OCI-LY1 (cell line): ENCODE measurements at regions not wholly inside any gene's neighbourhood (a gene's known extent, or its start where the extent isn't known, plus 50 kb on each side); places are given as distances from the start of the nearest gene placed in this dataset.

ENCODE experiments used
- H2AFZ ChIP-seq: fragments of 200-600 bp; sonication (generic), shearing (Covaris generic); 2 replicates; pipeline ENCODE4 v1.6.0; 2014; ENCODE audit warnings: antibody characterized with exemption, mild to moderate bottlenecking, low read length
- H3F3A ChIP-seq: fragments of 200-600 bp; sonication (generic), shearing (Covaris generic); 2 replicates; pipeline ENCODE4 v1.6.0; 2014; ENCODE audit warnings: mild to moderate bottlenecking, antibody characterized with exemption, low read length, moderate library complexity; ENCODE audit not compliant: insufficient read depth
- H3K27ac ChIP-seq: fragments of 200-600 bp; sonication (generic); 2 replicates; pipeline ENCODE4 v1.5.1; 2014; ENCODE audit warnings: low read length, mixed run types, mild to moderate bottlenecking, low read depth; ENCODE audit not compliant: poor library complexity, severe bottlenecking
- H3K27me3 ChIP-seq: fragments of 200-600 bp; sonication (generic); 2 replicates; pipeline ENCODE4 v1.6.0; 2014; ENCODE audit warnings: antibody characterized with exemption, mild to moderate bottlenecking, low read length, moderate library complexity; ENCODE audit not compliant: insufficient read depth
- H3K36me3 ChIP-seq: fragments of 200-600 bp; sonication (generic); 2 replicates; pipeline ENCODE4 v1.6.1; 2014; ENCODE audit warnings: mild to moderate bottlenecking, antibody characterized with exemption, low read length, moderate library complexity, mixed read lengths; ENCODE audit not compliant: insufficient read depth
- H3K4me1 ChIP-seq: fragments of 200-600 bp; sonication (generic); 2 replicates; pipeline ENCODE4 v1.5.1; 2014; ENCODE audit warnings: mild to moderate bottlenecking, low read length, moderate library complexity; ENCODE audit not compliant: insufficient read depth, severe bottlenecking
- H3K4me2 ChIP-seq: fragments of 200-600 bp; sonication (generic), shearing (Covaris generic); 2 replicates; pipeline ENCODE4 v1.6.1; 2014; ENCODE audit warnings: low read length
- H3K4me3 ChIP-seq: fragments of 200-600 bp; sonication (generic); 2 replicates; pipeline ENCODE4 v1.5.1; 2014; ENCODE audit warnings: low read length, low read depth, mild to moderate bottlenecking, mixed read lengths; ENCODE audit not compliant: poor library complexity, severe bottlenecking
- H3K79me2 ChIP-seq: fragments of 200-600 bp; shearing (Covaris generic); 2 replicates; pipeline ENCODE4 v1.6.1; 2016; ENCODE audit warnings: mixed run types, low read length, mixed read lengths; ENCODE audit not compliant: insufficient read depth
- H3K9ac ChIP-seq: fragments of 200-600 bp; sonication (generic), shearing (Covaris generic); 2 replicates; pipeline ENCODE4 v1.6.1; 2014; ENCODE audit warnings: mild to moderate bottlenecking, low read length, mixed read lengths
- H3K9me2 ChIP-seq: fragments of 200-600 bp; sonication (generic), shearing (Covaris generic); 2 replicates; pipeline ENCODE4 v1.6.1; 2014; ENCODE audit warnings: low read depth, mild to moderate bottlenecking, low read length, mixed read lengths
- H3K9me3 ChIP-seq: fragments of 200-600 bp; shearing (Covaris generic); 2 replicates; pipeline ENCODE4 v1.6.1; 2014; ENCODE audit warnings: low read length, mixed read lengths
- H4K20me1 ChIP-seq: fragments of 200-600 bp; sonication (generic), shearing (Covaris generic); 2 replicates; pipeline ENCODE4 v1.6.0; 2016; ENCODE audit warnings: mild to moderate bottlenecking, low read length; ENCODE audit not compliant: insufficient read depth
- EZH2 ChIP-seq: fragments of 200-600 bp; sonication (generic), shearing (Covaris generic); IDR thresholded peaks from 2 replicates; pipeline ENCODE4 v1.8.0; 2017; ENCODE audit warnings: borderline replicate concordance, mixed run types, mild to moderate bottlenecking, antibody characterized with exemption, low read length, moderate library complexity, mixed read lengths
- TF ChIP-seq, protein P1 (sequence below): fragments of 200-600 bp; sonication (generic), shearing (Covaris generic); IDR thresholded peaks from 2 replicates; pipeline ENCODE4 v1.5.1; 2017; ENCODE audit warnings: mild to moderate bottlenecking, antibody characterized with exemption, low read length, moderate library complexity, mixed read lengths

DNA sequence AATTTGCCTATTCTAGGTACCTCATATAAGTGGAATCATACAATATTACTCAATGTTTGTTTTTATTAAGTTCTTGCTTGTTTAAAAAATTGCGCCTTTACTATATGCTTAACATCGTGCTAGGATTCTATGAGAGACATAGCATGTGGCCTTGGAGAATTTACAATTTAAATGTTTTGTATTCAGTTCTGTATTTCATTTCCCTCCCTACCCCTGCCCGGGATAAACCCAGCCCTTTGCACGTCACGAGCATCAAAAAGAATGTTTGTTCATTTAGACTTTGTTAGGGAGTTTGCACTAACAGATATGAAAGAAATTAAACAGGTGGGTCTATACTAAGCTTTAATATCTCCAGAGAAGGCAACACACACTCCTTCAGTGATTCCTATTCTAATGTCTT is 75.7 kb downstream of the C18orf54 start:
- no peak overlapping the region for H3K4me2 ChIP-seq

DNA sequence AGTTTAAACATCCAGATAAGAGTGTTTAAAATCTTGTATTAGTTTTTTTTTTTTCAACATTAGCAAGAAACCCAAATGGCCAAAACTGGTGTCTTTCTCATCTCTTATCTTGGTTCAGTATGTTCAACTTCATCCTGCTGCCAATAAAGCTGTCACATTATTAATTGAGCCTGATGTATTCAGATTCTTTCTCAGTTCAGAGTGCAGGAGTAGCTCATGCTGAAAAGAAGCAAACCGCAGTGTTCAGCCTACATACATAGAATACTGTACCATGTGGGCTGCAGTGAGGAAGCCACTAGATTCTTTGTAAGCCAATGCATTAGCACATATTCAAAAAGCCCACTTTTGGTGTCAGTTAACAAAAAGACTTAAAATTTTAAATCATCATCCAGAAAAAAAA is 76.2 kb downstream of the C18orf54 start:
- no peaks in the 10 kb centered on the region for H3K9me3 ChIP-seq
- no peaks in the 10 kb centered on the region for H4K20me1 ChIP-seq
- H3K9me2 ChIP-seq: no peaks in the 10 kb centered on the region
- H3K9ac ChIP-seq: no peak overlapping the region
- no peaks in the 10 kb centered on the region for H3F3A ChIP-seq
- H3K27ac ChIP-seq: no peak overlapping the region
- no peaks in the 10 kb centered on the region for H3K27me3 ChIP-seq
- H3K4me3 ChIP-seq: no peak overlapping the region
- no peak overlapping the region for H2AFZ ChIP-seq
- no peaks in the 10 kb centered on the region for H3K36me3 ChIP-seq
- no peaks in the 10 kb centered on the region for H3K79me2 ChIP-seq
- H3K4me1 ChIP-seq: no peaks in the 10 kb centered on the region
- no peak overlapping the region for H3K4me2 ChIP-seq
- TF ChIP-seq EZH2: no peak
- TF ChIP-seq, protein P1, sequence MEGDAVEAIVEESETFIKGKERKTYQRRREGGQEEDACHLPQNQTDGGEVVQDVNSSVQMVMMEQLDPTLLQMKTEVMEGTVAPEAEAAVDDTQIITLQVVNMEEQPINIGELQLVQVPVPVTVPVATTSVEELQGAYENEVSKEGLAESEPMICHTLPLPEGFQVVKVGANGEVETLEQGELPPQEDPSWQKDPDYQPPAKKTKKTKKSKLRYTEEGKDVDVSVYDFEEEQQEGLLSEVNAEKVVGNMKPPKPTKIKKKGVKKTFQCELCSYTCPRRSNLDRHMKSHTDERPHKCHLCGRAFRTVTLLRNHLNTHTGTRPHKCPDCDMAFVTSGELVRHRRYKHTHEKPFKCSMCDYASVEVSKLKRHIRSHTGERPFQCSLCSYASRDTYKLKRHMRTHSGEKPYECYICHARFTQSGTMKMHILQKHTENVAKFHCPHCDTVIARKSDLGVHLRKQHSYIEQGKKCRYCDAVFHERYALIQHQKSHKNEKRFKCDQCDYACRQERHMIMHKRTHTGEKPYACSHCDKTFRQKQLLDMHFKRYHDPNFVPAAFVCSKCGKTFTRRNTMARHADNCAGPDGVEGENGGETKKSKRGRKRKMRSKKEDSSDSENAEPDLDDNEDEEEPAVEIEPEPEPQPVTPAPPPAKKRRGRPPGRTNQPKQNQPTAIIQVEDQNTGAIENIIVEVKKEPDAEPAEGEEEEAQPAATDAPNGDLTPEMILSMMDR: no peak

More for the DNA sequence above, 75.7 kb downstream of the C18orf54 start:
- H3K36me3 ChIP-seq: no peaks in the 10 kb centered on the region
- no peaks in the 10 kb centered on the region for H3F3A ChIP-seq
- no peaks in the 10 kb centered on the region for H3K9me3 ChIP-seq
- no peak overlapping the region for H3K9ac ChIP-seq
- H3K4me3 ChIP-seq: no peak overlapping the region
- H4K20me1 ChIP-seq: no peaks in the 10 kb centered on the region
- no peaks in the 10 kb centered on the region for H3K79me2 ChIP-seq
- no peak for TF ChIP-seq EZH2
- TF ChIP-seq, protein P1: no peak
- H2AFZ ChIP-seq: no peak overlapping the region
- H3K27me3 ChIP-seq: no peaks in the 10 kb centered on the region
- H3K9me2 ChIP-seq: no peaks in the 10 kb centered on the region
- H3K4me1 ChIP-seq: no peaks in the 10 kb centered on the region
- no peak overlapping the region for H3K27ac ChIP-seq

DNA sequence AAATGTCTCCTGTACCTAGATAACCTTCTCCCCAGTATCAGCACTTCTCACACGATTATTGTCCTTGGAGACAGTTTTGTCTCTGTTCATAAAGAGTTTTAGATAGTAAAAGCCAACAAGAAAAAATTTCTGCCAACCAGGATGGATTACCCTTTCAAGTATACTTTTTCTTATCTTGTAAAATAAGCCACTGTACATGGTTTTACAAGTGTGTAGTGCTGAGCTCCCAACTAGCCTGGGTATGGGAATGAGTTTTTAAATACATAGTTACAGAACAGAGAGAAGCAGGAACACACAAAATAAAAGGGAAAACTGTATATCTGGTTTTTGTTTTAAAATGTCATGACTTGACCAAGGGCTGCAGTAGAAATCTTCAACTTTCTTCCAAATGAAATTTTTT is 76.7 kb downstream of the C18orf54 start:
- Histone ChIP-seq H3K27ac (no peak overlapping the region), H3F3A (no peaks in the 10 kb centered on the region), H4K20me1 (no peaks in the 10 kb centered on the region), H3K36me3 (no peaks in the 10 kb centered on the region), H3K4me2 (no peak overlapping the region), H3K9ac (no peak overlapping the region), H3K9me2 (no peaks in the 10 kb centered on the region), H3K27me3 (no peaks in the 10 kb centered on the region), H3K4me1 (no peaks in the 10 kb centered on the region), H3K79me2 (no peaks in the 10 kb centered on the region), H3K4me3 (no peak overlapping the region), H2AFZ (no peak overlapping the region), H3K9me3 (no peaks in the 10 kb centered on the region)
- no peak for TF ChIP-seq EZH2

DNA sequence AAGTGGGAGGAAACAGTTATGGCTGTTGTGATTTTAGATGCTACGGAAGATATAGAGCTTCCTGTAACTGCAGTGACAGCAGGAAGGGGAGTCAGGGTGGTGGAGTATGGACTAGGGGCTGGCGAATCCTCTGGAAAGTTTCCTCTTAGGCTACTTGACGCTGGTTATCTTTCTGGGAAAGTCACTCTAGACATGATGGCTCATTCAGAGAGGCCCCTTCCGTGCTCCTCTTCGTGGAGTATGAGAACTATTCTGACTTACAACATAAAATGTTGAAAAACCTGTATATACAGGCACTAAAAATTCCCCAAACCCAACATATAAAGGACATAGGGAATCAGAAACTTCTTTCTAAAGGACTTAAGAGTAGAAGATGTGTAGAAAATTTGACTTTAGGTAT is 78.8 kb downstream of the C18orf54 start:
- no peaks in the 10 kb centered on the region for H3K79me2 ChIP-seq
- H3K9ac ChIP-seq: no peak overlapping the region
- H3K27me3 ChIP-seq: no peaks in the 10 kb centered on the region
- TF ChIP-seq, protein P1: no peak
- TF ChIP-seq EZH2: no peak
- H3K4me2 ChIP-seq: no peak overlapping the region
- H3K4me3 ChIP-seq: no peak overlapping the region
- no peaks in the 10 kb centered on the region for H3K9me3 ChIP-seq
- H3K9me2 ChIP-seq: no peaks in the 10 kb centered on the region
- H3K27ac ChIP-seq: no peak overlapping the region
- H3K4me1 ChIP-seq: no peaks in the 10 kb centered on the region
- H4K20me1 ChIP-seq: no peaks in the 10 kb centered on the region
- H3F3A ChIP-seq: no peaks in the 10 kb centered on the region
- H3K36me3 ChIP-seq: no peaks in the 10 kb centered on the region
- H2AFZ ChIP-seq: no peak overlapping the region
